Mesodermal cell (in vitro differentiated cells): ENCODE measurements at regions not wholly inside any gene's neighbourhood (a gene's known extent, or its start where the extent isn't known, plus 50 kb on each side); places are given as distances from the start of the nearest gene placed in this dataset.
"Not testable (repeated sequence)": the region's sequence is repeated elsewhere in the genome, so short reads cannot be mapped to it uniquely, and the experiment has no call there.

Experiments used
- H3K27ac ChIP-seq: 2 replicates; pipeline ENCODE4 v1.7.0; 2013; ENCODE audit warnings: mild to moderate bottlenecking, low read depth, low read length, moderate library complexity; ENCODE audit not compliant: severe bottlenecking
- H3K36me3 ChIP-seq: 2 replicates; pipeline ENCODE4 v1.7.1; 2013; ENCODE audit warnings: mild to moderate bottlenecking, low read length, moderate library complexity; ENCODE audit not compliant: control insufficient read depth, insufficient read depth
- H3K4me1 ChIP-seq: one replicate; pipeline ENCODE4 v1.7.1; 2013; ENCODE audit warnings: mild to moderate bottlenecking, low read length; ENCODE audit not compliant: insufficient read depth, control insufficient read depth, poor library complexity, severe bottlenecking
- H3K4me3 ChIP-seq: 2 replicates; pipeline ENCODE4 v1.7.0; 2013; ENCODE audit warnings: low read length, control low read depth, mild to moderate bottlenecking; ENCODE audit not compliant: insufficient read depth, poor library complexity, severe bottlenecking; ENCODE audit errors: extremely low read depth
- H3K9me3 ChIP-seq: 2 replicates; pipeline ENCODE4 v1.7.1; 2013; ENCODE audit warnings: mild to moderate bottlenecking, low read length, moderate library complexity; ENCODE audit not compliant: control insufficient read depth
- WGBS, 2 experiments: methylation state at CpG; one replicate each; pipeline ENCODE4 v1.1.5; 2013; ENCODE audit warnings: missing lambda C conversion rate in 2 of 2; ENCODE audit not compliant: insufficient coverage in 2 of 2; 5-methylcytosine and 5-hydroxymethylcytosine counted together

GRCh38 chr12:38160318-38161122 lies 156.1 kb upstream of the ALG10B start:
- Histone ChIP-seq H3K27ac (no peak overlapping the region), H3K4me1 (no peaks in the 10 kb centered on the region), H3K4me3 (no peak overlapping the region), H3K9me3 (peaks cover 73% of the 10 kb centered on the region), H3K36me3 (no peaks in the 10 kb centered on the region)
- WGBS, 2 experiments = 87 to 91% methylated on average over 30 to 31 of the region's 41 CpGs

DNA sequence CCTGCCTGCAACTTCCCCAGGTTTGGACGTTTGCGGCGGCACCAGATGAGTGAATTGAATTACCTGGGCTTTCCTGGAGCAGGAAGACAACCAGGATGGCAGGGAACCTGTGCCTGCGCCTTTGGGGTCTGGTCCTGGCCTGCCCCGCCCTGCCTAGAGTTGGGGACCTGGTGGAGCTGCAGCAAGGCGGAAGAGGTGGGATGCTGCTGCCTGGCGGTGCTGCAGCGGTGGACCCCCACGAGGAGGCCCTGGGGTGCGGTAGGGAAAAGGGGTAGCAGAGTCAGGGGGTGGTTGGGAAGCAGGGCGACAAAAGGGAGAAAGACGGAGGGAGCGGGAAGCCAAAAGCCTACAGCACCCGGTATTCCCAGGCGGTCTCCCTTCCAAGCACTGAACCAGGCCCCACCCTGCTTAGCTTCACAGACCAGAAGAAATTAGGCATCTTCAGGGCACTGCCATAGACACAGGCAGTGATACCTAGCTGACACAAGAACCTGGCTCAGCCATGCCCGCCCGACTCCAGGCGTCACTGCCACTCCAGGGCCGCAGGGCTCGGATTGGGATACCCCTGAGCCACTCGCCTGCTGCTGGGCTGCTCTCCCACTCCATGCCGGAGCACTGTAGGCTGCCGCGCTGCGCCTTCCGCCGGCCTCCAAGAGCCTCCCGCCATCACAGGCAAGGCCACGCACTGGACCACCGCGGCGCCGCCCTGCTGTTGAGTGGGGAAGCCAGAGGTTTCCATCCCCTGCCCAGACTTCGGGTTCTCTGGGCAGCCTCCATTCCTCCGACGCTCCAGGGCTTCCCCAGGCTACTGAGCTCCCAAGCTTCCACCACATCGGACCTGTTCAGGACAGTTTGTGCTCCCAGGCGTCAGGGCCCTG lies 155.2 kb upstream of the ALG10B start:
- no peaks in the 10 kb centered on the region for H3K36me3 ChIP-seq
- no peak overlapping the region for H3K27ac ChIP-seq
- H3K4me3 ChIP-seq = no peak overlapping the region
- WGBS, 2 experiments = 86 to 89% methylated on average over 28 to 32 of the region's 38 CpGs
- no peaks in the 10 kb centered on the region for H3K4me1 ChIP-seq
- peaks cover 73% of the 10 kb centered on the region for H3K9me3 ChIP-seq

GRCh38 chr12:38162013-38162412 lies 154.6 kb upstream of the ALG10B start:
- no peaks in the 10 kb centered on the region for H3K4me1 ChIP-seq
- WGBS, 2 experiments = 80 to 94% methylated on average over 4 to 11 of the region's 19 CpGs
- H3K9me3 ChIP-seq = peaks cover 74% of the 10 kb centered on the region
- H3K36me3 ChIP-seq = no peaks in the 10 kb centered on the region
- H3K4me3 ChIP-seq = no peak overlapping the region
- no peak overlapping the region for H3K27ac ChIP-seq

- no peak overlapping the region for H3K27ac ChIP-seq
- no peak overlapping the region for H3K4me3 ChIP-seq
- WGBS, 2 experiments = 85 to 88% methylated on average over 28 to 34 of the region's 35 CpGs
These were observed 153.7 kb upstream of the ALG10B start for GRCh38 chr12:38162708-38163441.

DNA sequence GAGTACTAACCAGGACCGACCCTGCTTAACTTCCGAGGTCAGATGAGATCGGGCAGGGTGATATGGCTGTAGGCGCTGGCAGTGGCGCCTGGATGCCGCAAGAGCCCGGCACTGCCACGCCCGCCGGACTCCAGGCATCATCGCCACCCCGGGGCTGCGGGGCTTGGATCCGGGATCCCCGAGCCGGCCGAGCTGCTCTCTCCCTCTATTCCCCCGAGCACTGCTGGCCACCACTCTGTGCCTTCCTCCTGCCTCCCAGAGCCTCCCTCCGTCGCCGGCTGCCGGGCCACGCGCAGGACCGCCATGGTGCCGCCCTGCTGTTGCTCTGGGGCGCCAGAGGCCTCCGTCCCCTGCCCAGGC lies 153.2 kb upstream of the ALG10B start:
- 91 to 92% methylated on average over 26 to 28 of the region's 28 CpGs for WGBS, 2 experiments
- H3K27ac ChIP-seq = no peak overlapping the region
- H3K36me3 ChIP-seq = no peaks in the 10 kb centered on the region
- no peaks in the 10 kb centered on the region for H3K4me1 ChIP-seq
- no peak overlapping the region for H3K4me3 ChIP-seq
- H3K9me3 ChIP-seq = peaks cover 64% of the 10 kb centered on the region

More at GRCh38 chr12:38162708-38163441, 153.7 kb upstream of the ALG10B start:
- H3K4me1 ChIP-seq = no peaks in the 10 kb centered on the region
- no peaks in the 10 kb centered on the region for H3K36me3 ChIP-seq
- H3K9me3 ChIP-seq = peaks cover 70% of the 10 kb centered on the region

- no peak overlapping the region for H3K27ac ChIP-seq
- H3K9me3 ChIP-seq = peaks cover 52% of the 10 kb centered on the region
- H3K4me3 ChIP-seq = no peak overlapping the region
- WGBS, 2 experiments = 73 to 89% methylated on average over 2 of the region's 2 CpGs
- no peaks in the 10 kb centered on the region for H3K4me1 ChIP-seq
- no peaks in the 10 kb centered on the region for H3K36me3 ChIP-seq
These were observed 150.3 kb upstream of the ALG10B start for GRCh38 chr12:38166225-38166624.

GRCh38 chr12:38175538-38175937 lies 141.0 kb upstream of the ALG10B start:
- H3K36me3 ChIP-seq = no peaks in the 10 kb centered on the region
- peaks cover 56% of the 10 kb centered on the region for H3K9me3 ChIP-seq
- no peak overlapping the region for H3K4me3 ChIP-seq
- WGBS, 2 experiments = 80% methylated on average over 1 of the region's 4 CpGs; no CpG with 5 or more reads in 1 of the 2 experiments
- no peak overlapping the region for H3K27ac ChIP-seq
- no peaks in the 10 kb centered on the region for H3K4me1 ChIP-seq

DNA sequence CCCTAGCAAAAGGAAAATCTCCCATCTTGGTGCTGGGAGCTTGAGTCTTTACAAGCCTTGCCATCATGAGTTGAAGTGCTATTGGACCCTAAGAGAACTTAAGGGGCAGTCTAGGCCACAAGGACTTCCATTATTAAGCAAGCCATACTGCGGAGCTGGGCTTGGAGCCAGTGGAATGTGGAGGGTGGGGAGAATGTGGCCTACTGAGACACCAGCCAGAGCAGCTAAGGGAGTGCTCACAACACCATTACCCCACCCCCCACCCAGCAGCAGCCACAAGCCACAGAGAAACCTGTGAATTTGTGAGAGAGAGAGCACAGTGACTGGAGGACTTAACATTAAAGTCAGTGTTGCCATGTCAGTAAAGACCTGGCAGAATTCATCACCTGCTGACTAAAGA lies 133.0 kb upstream of the ALG10B start:
- not testable (repeated sequence) for H3K27ac ChIP-seq, H3K36me3 ChIP-seq, H3K4me3 ChIP-seq, H3K4me1 ChIP-seq
- no CpG with 5 or more reads among the region's 1 CpG for WGBS, 2 experiments
- peaks cover 23% of the 10 kb centered on the region for H3K9me3 ChIP-seq

- H3K4me1 ChIP-seq, H3K27ac ChIP-seq, H3K4me3 ChIP-seq, H3K36me3 ChIP-seq: not testable (repeated sequence)
- WGBS, 2 experiments = no CpG with 5 or more reads among the region's 1 CpG
- peaks cover 42% of the 10 kb centered on the region for H3K9me3 ChIP-seq
These were observed 119.3 kb upstream of the ALG10B start for GRCh38 chr12:38197286-38197685.

GRCh38 chr12:38201461-38202276 lies 114.9 kb upstream of the ALG10B start:
- peaks cover 43% of the 10 kb centered on the region for H3K9me3 ChIP-seq
- H3K4me3 ChIP-seq = no peak overlapping the region
- 87 to 89% methylated on average over 31 to 34 of the region's 41 CpGs for WGBS, 2 experiments
- no peaks in the 10 kb centered on the region for H3K4me1 ChIP-seq
- no peak overlapping the region for H3K27ac ChIP-seq
- no peaks in the 10 kb centered on the region for H3K36me3 ChIP-seq
